Kidney capillary endothelial cell (primary cell): ENCODE measurements at regions not wholly inside any gene's neighbourhood (a gene's known extent, or its start where the extent isn't known, plus 50 kb on each side); places are given as distances from the start of the nearest gene placed in this dataset.
A peak's percentile ranks its signal among the peaks of the same experiment; 100 is the strongest.
"Not testable (repeated sequence)": the region's sequence is repeated elsewhere in the genome, so short reads cannot be mapped to it uniquely, and the experiment has no call there.

ENCODE experiments used
- DNase-seq: peaks from one replicate; pipeline ENCODE4 v3.0.0-alpha.2; 2018; ENCODE audit warnings: low spot score

- no peak for DNase-seq
Measured at GRCh38 chr2:234555616-234556249, 58.9 kb upstream of the ARL4C start.

- no peak for DNase-seq
Measured at GRCh38 chr2:234555161-234555560, 58.3 kb upstream of the ARL4C start.

- DNase-seq, result not testable (repeated sequence)
Measured at GRCh38 chr2:234553223-234553622, 56.3 kb upstream of the ARL4C start.

- peak; percentile 79 for DNase-seq
Measured at GRCh38 chr2:234550511-234551107, 53.7 kb upstream of the ARL4C start.

- DNase-seq, result no peak
Measured at GRCh38 chr2:234550056-234550455, 53.2 kb upstream of the ARL4C start.

GRCh38 chr2:234548695-234549420 is 52.0 kb upstream of the ARL4C start:
- no peak for DNase-seq

- no peak for DNase-seq
Measured at GRCh38 chr2:234546770-234547169, 49.9 kb upstream of the ARL4C start.
